ENCODE measurements at regions not wholly inside any gene's neighbourhood (a gene's known extent, or its start where the extent isn't known, plus 50 kb on each side); places are given as distances from the start of the nearest gene placed in this dataset.
"Not testable (repeated sequence)": the region's sequence is repeated elsewhere in the genome, so short reads cannot be mapped to it uniquely, and the experiment has no call there.

GRCh38 chr19:29013325-29013724 lies 199.6 kb downstream of the UQCRFS1 start:
- DNase-seq (ENCODE audit: low read depth in 2 of 2) = no peak

GRCh38 chr19:29012457-29012856 lies 200.5 kb downstream of the UQCRFS1 start:
- no peak for DNase-seq (ENCODE audit: low read depth in 2 of 2)

DNA sequence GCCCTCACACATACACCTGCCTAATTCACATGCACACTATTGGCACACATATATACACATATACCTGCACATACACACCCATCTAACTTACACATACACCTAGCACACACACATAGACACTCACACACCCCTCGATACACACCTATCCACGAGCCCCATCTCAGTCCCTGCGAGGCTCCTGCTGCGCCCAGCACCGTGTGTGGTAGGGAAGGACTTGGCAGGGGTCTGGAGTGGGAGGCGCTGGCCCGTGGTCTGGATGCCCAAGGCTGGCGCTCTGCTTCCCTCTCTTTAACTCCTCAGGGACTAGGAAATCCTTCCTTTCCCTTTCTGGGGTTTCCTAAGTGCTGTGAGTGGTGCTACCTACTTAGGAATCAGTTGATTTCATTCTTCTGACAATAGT lies 202.7 kb downstream of the UQCRFS1 start:
- no peak for DNase-seq (ENCODE audit: low read depth in 2 of 2)

- no peak for DNase-seq (ENCODE audit: low read depth in 2 of 2)
These were observed 206.8 kb downstream of the UQCRFS1 start for GRCh38 chr19:29006057-29006735.

DNA sequence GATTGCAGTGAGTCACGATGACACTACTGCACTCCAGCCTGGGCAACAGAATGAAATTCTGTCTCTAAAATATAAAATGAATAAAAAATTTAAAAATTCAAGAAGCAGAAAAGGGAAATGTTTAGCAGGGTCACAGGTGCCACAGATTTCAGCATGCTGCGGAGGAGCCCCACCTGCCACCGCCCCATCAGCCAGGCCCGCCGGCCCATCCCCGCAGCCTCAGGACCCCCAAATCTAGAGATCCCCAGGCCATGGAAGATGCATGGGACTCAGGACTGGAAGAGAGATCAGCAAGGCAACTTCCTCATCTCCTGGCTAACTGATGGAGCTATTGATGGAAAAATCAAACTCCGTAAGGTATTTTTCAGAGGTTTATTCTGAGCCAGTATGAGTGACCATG lies 208.2 kb downstream of the UQCRFS1 start:
- no peak for DNase-seq (ENCODE audit: low read depth in 2 of 2)

DNA sequence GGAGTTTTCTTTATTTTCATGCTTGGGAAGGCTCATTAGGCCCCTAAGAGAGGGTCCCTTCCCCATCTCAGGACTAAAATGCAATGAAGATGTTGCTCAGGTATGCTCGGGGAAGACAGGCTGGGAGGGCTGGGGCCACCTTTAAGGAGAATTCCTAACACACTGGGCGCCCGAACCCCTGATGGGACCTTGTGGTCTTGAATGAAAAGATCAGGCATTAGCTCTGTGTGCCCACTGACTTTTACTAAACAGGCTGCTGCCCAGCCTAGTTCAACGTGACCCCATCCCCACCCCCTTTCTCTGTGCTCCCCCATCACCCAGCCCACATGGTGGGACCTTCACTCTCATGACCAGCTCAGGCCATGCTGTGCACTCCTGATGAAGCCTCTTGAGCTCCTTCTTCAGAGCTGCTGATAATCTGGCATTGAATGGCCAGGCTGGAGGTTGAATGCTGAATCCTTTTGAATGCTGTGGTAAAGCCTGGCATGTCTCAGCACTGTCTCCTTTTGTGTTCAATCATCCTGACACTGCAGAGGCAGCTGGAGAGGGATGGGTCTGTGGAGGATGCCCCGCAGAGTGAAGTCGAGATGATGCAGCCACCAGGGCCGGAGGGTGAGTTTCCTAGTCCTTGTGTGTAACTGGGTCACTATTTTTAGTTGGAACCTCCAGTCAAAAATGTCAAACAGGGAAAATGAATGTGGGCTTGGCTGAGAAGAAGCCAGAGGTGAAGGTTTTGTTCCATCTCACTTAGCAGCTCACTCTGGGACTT lies 209.1 kb downstream of the UQCRFS1 start:
- no peak for DNase-seq (ENCODE audit: low read depth in 2 of 2)

- DNase-seq (ENCODE audit: low read depth in 2 of 2) = no peak
These were observed 210.6 kb downstream of the UQCRFS1 start for GRCh38 chr19:29002336-29002735.

GRCh38 chr19:29001597-29002245 lies 211.2 kb downstream of the UQCRFS1 start:
- no peak for DNase-seq (ENCODE audit: low read depth in 2 of 2)

DNA sequence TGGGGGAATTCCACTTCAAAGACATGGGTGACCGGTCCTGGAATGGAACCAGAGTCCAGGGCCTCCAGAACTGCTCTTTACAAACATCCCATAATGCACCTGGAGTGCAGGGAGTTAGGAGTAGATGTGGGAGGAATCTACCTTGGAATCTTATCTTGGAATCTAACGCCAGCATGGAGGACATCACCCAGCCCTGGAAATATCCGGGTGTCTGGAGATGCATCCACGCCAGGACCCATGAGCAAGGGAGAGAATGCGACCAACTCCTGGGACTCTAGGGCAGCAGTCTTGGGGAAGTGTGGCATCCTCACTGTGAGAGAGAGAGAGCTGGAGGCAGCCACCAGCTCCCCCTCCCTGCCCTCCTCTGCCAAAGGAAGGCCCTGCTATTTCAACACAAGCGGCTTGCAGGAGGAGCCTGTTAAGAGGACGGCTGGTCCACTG lies 211.8 kb downstream of the UQCRFS1 start:
- DNase-seq (ENCODE audit: low read depth in 2 of 2) = no peak

GRCh38 chr19:28999724-29000433 lies 213.1 kb downstream of the UQCRFS1 start:
- peak in 1 of 2 donors; percentile 16 for DNase-seq (ENCODE audit: low read depth in 2 of 2)

DNA sequence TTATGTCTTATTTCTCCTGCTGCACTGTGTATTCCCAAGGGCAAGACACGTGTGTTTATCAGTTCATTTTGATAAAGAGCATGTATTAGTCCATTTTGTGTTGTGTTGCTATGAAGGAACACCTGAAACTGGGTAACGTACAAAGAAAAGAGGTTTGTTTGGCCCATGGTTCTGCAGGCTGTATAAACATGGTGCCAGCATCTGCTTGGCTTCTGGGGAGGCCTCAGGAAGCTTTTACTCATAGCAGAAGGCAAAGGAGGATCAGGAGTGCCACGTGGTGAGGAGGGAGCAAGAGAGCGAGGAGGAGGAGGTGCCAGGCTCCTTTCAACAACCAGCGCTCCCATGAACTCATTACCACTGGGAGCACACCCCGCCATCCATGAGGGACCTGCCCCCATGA lies 214.0 kb downstream of the UQCRFS1 start:
- DNase-seq (ENCODE audit: low read depth in 2 of 2) = no peak

DNA sequence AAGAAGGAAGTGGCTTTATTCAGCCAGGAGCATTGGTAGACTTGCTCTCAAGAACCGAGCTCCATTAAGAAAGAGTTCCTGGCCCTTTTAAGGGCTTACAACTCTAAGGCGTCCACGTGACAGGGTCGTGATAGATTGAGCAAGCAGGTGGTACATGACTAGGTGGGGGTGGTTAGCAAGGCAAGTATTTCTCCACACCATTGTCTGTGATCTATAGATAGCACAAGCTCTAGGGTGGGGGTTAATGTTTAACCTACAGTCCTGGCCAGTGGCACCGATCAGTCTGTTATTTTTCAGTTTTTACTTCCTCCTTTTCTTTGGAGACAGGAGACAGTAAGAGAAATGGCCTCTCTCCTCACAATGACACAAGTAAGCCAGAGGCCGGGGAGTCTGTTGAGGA lies 215.1 kb downstream of the UQCRFS1 start:
- not testable (repeated sequence) for DNase-seq (ENCODE audit: low read depth in 2 of 2)

DNA sequence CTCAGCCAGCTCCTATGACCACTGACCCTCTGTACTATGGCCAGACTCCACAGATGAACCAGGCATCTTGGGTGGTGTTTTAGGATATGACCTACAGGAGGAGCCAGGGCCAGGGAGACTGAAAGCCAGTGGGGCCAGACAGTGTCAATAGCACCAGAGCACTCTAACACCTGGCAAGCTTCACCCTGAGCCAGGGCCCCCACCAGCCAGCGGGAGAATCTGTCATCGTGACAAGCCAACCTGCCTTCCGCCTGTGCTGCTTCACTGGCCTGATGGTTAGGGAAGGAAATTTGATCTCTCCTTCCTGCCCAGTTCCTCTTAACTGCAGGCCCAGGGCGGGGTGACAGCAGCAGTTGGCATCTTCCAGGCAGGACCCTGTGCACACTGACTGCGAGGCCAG lies 222.4 kb downstream of the UQCRFS1 start:
- DNase-seq (ENCODE audit: low read depth in 2 of 2) = no peak

GRCh38 chr19:28989739-28990138 lies 223.2 kb downstream of the UQCRFS1 start:
- DNase-seq (ENCODE audit: low read depth in 2 of 2) = no peak

DNA sequence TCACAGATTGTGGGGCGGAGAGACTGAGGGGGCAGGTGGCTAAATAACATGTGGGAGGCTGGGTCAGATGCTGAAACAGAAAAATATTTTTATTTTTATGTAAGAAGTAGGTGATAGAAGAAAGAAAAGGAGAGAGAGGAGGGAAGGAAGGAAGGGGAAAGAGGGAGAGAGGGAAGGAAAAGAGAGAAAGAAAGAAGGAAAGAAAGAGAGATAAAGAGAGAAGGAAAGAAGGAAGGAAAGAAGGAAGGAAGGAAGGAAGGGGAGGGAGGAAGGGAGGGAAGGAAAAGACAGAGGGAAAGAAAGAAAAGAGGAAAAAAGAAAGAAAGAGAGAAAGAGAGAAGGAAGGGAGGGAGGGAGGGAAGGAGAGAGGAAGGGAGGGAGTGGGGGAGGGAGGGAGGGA lies 224.9 kb downstream of the UQCRFS1 start:
- no peak for DNase-seq (ENCODE audit: low read depth in 2 of 2)

DNA sequence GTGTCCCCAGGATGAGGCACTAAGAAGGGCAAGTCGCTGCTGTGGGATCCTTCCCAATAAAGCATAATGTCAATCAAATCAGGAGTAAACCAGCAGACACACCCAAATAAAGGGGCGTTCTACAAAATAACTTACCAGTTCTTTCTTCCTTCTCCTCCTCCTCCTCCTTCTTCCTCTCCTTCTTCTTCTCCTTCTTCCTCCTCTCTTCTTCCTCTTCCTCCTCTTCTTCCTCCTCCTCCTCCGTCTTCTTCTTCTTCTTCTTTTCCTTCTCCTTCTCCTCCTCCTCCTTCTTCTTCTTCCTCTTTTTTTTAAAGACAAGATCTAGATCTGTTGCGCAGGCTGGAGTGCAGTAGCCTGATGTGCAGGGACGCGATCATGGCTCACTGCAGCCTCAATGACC lies 225.8 kb downstream of the UQCRFS1 start:
- DNase-seq (ENCODE audit: low read depth in 2 of 2) = no peak

DNA sequence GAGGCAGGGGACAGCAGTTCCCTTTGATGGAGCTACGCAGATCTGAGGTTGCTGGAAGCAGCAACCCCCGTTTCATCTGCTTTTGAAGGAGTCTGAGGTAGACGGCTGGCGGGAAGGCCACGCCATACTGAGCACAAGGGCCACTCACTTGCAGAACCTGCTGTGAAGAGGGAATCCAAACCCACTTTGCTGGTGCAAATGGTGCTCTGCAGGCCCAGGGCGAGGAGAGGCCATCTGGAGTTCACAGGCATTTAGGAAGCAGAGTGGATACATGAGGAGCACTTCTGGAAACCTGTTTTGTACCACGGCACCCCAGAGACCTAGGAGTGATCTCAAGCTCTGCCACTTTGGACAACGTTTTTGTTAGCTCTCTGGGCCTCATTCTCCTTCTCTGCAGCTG lies 227.8 kb downstream of the UQCRFS1 start:
- no peak for DNase-seq (ENCODE audit: low read depth in 2 of 2)

GRCh38 chr19:28984315-28984714 lies 228.6 kb downstream of the UQCRFS1 start:
- DNase-seq (ENCODE audit: low read depth in 2 of 2) = no peak

DNA sequence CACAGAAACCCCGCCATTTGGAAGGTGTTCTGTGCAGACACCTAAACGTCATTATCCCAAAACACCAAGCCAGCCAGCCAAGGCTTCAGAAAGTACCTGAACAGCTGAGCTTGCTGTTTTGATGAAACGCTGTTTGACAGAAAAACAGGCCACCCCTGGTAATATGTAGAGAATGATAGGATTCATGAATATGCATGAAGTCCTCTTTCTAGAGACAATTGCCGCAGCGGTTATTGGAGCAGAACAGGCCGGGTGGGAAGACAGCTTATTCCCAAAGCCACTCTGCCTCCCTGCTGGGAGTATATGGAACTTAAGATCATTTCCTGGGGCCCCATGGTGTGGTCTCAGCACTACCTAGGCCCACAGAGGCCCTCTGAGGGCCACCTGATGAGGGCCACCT lies 229.5 kb downstream of the UQCRFS1 start:
- DNase-seq (ENCODE audit: low read depth in 2 of 2) = no peak

- no peak for DNase-seq (ENCODE audit: low read depth in 2 of 2)
These were observed 231.0 kb downstream of the UQCRFS1 start for GRCh38 chr19:28981994-28982393.

DNA sequence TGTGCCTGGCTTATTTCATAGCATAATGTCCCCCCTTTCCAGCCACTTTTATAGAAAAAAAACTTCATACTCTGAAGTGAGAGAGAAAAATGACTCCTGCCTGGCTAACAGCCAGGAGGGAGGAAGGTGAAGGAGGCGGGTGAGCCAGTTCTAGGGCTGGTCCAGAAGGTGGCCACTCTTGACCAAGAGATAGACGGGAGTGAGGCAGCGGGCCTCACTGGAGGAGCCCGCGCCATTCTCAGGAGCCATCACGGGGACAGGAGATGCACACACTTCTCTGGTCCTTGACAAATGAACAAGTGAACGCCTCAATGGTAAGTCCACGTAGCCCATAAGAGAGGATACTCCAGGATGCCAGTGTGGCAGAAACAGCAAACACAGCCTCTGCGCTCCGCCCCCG lies 231.4 kb downstream of the UQCRFS1 start:
- DNase-seq (ENCODE audit: low read depth in 2 of 2) = no peak

DNA sequence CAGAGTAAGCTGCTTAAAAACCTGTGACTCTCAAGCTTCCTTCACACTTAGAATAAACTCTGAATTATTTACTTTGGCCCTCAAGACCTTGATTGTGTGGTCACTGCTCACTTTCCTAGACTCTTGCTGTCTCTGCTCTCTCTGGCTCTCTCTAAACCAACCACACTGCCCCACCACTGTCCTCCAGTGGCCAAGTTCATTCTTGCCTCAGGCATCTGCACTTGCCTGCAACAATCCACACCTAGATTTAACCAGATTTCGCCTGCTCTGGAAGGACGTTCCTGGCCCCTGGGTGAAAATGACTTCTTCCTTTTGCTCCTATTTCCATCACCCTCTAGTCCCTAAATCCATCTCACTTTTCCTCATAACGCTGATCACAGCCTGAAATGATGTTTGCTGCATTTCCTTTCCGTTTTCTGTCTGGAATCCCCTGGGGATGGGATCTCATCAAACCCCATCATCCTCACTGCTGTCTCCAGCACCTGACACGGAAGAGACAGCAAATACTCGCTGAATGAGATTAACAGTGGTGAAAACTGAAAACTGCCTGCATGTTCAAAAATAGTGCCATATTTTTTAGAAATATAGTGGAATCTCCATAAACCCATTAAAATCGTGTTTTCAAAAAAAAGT lies 232.6 kb downstream of the UQCRFS1 start:
- peak in 1 of 2 donors; percentile 7 for DNase-seq (ENCODE audit: low read depth in 2 of 2)
